ENCODE measurements at regions not wholly inside any gene's neighbourhood (a gene's known extent, or its start where the extent isn't known, plus 50 kb on each side); places are given as distances from the start of the nearest gene placed in this dataset.
A peak's percentile ranks its signal among the peaks of the same experiment; 100 is the strongest.

GRCh38 chr1:20417581-20417980 lies 68.4 kb downstream of the CAMK2N1 start:
- TF ChIP-seq CTCF (IDR thresholded peaks at IDR 0.05) = no peak
- peak; percentile 74 for DNase-seq (ENCODE audit: low spot score)
- Mint-ChIP-seq H3K27ac (ENCODE audit: unreplicated experiment) (no peak overlapping the region), H3K9me3 (ENCODE audit: low read depth) (peaks cover 11% of the 10 kb centered on the region), H3K4me1 (ENCODE audit: low read depth) (no peaks in the 10 kb centered on the region), H3K27me3 (ENCODE audit: low read depth) (peaks cover 19% of the 10 kb centered on the region), H3K36me3 (ENCODE audit: low read depth) (peaks cover 2% of the 10 kb centered on the region), H3K4me3 (ENCODE audit: unreplicated experiment) (no peak overlapping the region)

GRCh38 chr1:20416706-20417105 lies 69.3 kb downstream of the CAMK2N1 start:
- Mint-ChIP-seq H3K4me3 (ENCODE audit: unreplicated experiment) (no peak overlapping the region), H3K4me1 (ENCODE audit: low read depth) (no peaks in the 10 kb centered on the region), H3K27me3 (ENCODE audit: low read depth) (peaks cover 19% of the 10 kb centered on the region), H3K36me3 (ENCODE audit: low read depth) (peaks cover 2% of the 10 kb centered on the region), H3K9me3 (ENCODE audit: low read depth) (peaks cover 8% of the 10 kb centered on the region), H3K27ac (ENCODE audit: unreplicated experiment) (no peak overlapping the region)
- no peak for TF ChIP-seq CTCF (IDR thresholded peaks at IDR 0.05)
- DNase-seq (ENCODE audit: low spot score) = no peak

- Mint-ChIP-seq H3K4me1 (ENCODE audit: low read depth) (peaks cover 6% of the 10 kb centered on the region), H3K27ac (ENCODE audit: unreplicated experiment) (no peak overlapping the region), H3K27me3 (ENCODE audit: low read depth) (peaks cover under 1% of the 10 kb centered on the region), H3K4me3 (ENCODE audit: unreplicated experiment) (no peak overlapping the region), H3K36me3 (ENCODE audit: low read depth) (no peaks in the 10 kb centered on the region), H3K9me3 (ENCODE audit: low read depth) (no peaks in the 10 kb centered on the region)
- DNase-seq (ENCODE audit: low spot score) = peak; percentile 44
- no peak for TF ChIP-seq CTCF (IDR thresholded peaks at IDR 0.05)
These were observed 72.3 kb downstream of the CAMK2N1 start for GRCh38 chr1:20413776-20414140.

- H3K27me3 Mint-ChIP-seq (ENCODE audit: low read depth) = no peaks in the 10 kb centered on the region
- TF ChIP-seq CTCF (IDR thresholded peaks at IDR 0.05) = no peak
- H3K27ac Mint-ChIP-seq (ENCODE audit: unreplicated experiment) = no peak overlapping the region
- H3K4me1 Mint-ChIP-seq (ENCODE audit: low read depth) = peaks cover 6% of the 10 kb centered on the region
- DNase-seq (ENCODE audit: low spot score) = peak; percentile 72
- H3K36me3 Mint-ChIP-seq (ENCODE audit: low read depth) = no peaks in the 10 kb centered on the region
- no peaks in the 10 kb centered on the region for H3K9me3 Mint-ChIP-seq (ENCODE audit: low read depth)
- no peak overlapping the region for H3K4me3 Mint-ChIP-seq (ENCODE audit: unreplicated experiment)
These were observed 72.8 kb downstream of the CAMK2N1 start for GRCh38 chr1:20413136-20413775.

GRCh38 chr1:20411196-20411980 lies 74.6 kb downstream of the CAMK2N1 start:
- Mint-ChIP-seq H3K4me3 (ENCODE audit: unreplicated experiment) (no peak overlapping the region), H3K27ac (ENCODE audit: unreplicated experiment) (no peak overlapping the region), H3K27me3 (ENCODE audit: low read depth) (no peaks in the 10 kb centered on the region), H3K9me3 (ENCODE audit: low read depth) (peaks cover 3% of the 10 kb centered on the region), H3K36me3 (ENCODE audit: low read depth) (no peaks in the 10 kb centered on the region), H3K4me1 (ENCODE audit: low read depth) (peaks cover 8% of the 10 kb centered on the region)
- TF ChIP-seq CTCF (IDR thresholded peaks at IDR 0.05) = no peak
- peak; percentile 64 for DNase-seq (ENCODE audit: low spot score)

Data from chondrocyte (in vitro differentiated cells).